ENCODE measurements at regions not wholly inside any gene's neighbourhood (a gene's known extent, or its start where the extent isn't known, plus 50 kb on each side); places are given as distances from the start of the nearest gene placed in this dataset.

GRCh38 chr10:50988792-50989191 lies 85.5 kb upstream of the PRKG1 start:
- TF ChIP-seq EZH2phosphoT487 (IDR thresholded peaks at IDR 0.05; ENCODE audit: insufficient read depth, low read depth) (no peak), EZH2 (IDR thresholded peaks at IDR 0.05; ENCODE audit: insufficient read depth, poor library complexity, severe bottlenecking) (no peak)

Measured in GM23248 (cell line).